HG02884 (cell line): ENCODE measurements at regions not wholly inside any gene's neighbourhood (a gene's known extent, or its start where the extent isn't known, plus 50 kb on each side); places are given as distances from the start of the nearest gene placed in this dataset.
"Not testable (repeated sequence)": the region's sequence is repeated elsewhere in the genome, so short reads cannot be mapped to it uniquely, and the experiment has no call there.

Experiments used
- ATAC-seq: cut with Tn5 transposase; IDR thresholded peaks from one replicate; pipeline ENCODE4 v1.9.1; 2021; ENCODE audit warnings: mild to moderate bottlenecking, moderate library complexity; ENCODE audit not compliant: unreplicated experiment

- ATAC-seq: no peak
Measured at GRCh38 chr2:15819562-15820256, 120.6 kb upstream of the MYCN start.

- no peak for ATAC-seq
Measured at GRCh38 chr2:15820257-15820566, 120.1 kb upstream of the MYCN start.

GRCh38 chr2:15820927-15821326 lies 119.4 kb upstream of the MYCN start:
- no peak for ATAC-seq

GRCh38 chr2:15822151-15823044 lies 118.0 kb upstream of the MYCN start:
- ATAC-seq: no peak

DNA sequence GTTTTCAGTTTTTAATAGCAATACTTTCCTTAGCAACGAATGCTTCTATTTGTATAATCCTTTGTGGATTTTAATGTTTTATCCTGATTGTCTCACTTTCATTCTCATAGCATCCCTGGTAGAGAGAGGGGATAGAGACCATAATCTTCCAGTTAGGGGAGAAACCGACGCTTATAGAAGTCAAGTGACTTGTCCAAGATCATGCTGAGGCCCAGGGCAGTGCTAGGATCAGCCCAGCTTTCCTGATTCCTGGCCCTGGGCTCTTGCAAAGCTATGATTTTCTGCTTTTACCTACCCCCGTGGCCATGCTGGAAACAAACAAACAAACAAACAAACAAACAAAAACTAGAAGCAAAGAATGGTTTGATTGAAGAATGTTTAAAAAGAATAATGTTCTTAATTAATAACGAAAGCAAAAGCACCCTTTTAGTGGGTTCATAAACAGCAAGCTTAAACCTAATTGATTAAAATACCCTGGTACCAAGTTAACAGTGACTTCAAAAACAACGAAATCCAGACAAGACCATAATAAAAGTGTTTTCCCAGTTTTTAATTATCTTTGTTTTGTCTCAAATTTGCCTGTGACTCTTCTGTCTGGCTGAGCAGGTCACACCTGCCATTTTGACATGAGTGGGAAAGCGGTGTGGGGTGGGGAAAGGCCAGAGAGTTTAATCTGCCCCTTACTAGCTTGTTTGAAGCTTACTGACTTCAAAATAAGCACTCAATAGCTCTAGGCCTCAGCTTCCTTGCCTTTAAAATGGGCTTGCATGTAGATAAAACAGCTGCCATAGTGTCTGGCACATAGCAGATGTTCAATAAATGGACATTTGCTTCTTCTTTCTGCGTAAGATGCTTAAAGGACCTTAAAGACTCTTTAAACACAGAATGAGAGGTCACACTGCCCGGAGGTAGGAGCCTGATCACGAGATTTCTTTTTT lies 116.6 kb upstream of the MYCN start:
- ATAC-seq: no peak

- not testable (repeated sequence) for ATAC-seq
Measured at GRCh38 chr2:15824467-15824866, 115.9 kb upstream of the MYCN start.

DNA sequence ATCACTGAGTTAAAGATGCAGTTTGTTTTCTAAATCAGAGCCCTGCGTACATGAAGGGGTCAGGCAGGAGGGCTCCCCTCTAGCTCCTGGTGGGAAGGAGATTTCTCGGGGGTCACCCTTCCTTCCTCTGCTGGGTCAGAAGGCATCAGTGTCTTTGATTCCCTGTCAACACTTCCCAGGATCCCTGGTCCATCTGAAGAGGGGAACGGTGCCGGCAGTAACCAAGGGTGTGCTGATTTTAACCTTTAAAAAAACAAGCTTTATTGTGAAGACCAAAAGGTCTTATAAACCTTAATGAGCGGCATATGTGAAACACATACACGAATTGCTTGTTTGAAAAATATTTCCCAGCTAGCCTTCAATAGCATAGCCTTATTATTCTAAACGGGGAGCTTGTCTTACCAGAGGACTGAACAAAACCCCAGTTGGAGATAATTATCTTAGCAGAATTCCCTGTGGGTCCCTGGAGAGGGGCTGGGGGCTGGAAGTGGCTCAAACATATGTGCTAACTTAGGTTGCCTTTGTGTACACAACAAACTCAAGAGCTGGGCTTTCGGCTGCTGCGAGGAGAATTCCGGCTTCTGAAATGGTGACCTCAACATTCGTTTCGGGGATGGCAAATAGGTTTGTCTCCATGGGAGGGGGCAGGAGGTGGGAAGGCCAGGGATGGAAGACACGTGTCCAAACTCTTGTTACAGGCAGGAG lies 114.9 kb upstream of the MYCN start:
- no peak for ATAC-seq

DNA sequence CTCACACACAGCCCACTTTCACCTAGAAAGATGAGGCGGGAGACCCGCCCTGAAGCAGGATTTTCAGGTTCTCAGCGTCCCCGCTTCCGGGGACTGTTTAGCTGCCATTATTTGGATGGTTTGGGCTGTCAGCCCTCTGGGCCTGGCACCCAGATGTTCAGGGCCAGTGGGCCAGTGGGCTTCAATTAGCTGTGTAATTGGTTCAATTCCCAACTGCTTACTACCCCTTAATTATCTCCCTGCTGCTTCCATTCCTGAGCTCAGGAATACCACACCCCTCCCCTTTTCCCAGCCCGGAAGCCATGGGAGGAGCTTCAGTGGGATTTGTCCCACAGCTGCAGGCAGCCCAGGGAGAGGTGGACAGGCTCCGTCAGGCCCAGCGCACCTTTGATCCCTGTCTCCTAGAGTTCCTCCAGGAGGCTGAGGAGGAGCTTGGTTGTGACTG lies 114.1 kb upstream of the MYCN start:
- ATAC-seq: no peak

DNA sequence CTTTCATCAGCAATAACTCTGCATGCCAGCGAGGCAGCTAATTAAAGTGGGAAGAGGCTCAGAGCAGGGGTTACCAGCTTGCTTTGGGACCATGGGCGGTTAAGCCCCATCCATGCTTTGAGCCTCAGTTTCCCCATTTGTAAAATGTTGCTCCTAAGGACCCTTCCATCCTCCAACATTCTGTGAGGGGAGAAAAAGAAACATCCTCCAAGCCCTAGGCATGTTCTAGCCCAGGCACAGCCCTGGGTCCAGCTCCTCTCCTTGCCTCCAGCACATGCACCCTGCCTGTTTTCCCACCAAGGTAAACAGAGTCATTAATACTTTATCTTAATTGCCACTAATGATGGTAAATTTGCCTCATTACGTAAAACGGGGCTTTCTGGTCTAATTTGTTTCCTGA lies 113.3 kb upstream of the MYCN start:
- no peak for ATAC-seq

- no peak for ATAC-seq
Measured at GRCh38 chr2:15828576-15828975, 111.8 kb upstream of the MYCN start.

DNA sequence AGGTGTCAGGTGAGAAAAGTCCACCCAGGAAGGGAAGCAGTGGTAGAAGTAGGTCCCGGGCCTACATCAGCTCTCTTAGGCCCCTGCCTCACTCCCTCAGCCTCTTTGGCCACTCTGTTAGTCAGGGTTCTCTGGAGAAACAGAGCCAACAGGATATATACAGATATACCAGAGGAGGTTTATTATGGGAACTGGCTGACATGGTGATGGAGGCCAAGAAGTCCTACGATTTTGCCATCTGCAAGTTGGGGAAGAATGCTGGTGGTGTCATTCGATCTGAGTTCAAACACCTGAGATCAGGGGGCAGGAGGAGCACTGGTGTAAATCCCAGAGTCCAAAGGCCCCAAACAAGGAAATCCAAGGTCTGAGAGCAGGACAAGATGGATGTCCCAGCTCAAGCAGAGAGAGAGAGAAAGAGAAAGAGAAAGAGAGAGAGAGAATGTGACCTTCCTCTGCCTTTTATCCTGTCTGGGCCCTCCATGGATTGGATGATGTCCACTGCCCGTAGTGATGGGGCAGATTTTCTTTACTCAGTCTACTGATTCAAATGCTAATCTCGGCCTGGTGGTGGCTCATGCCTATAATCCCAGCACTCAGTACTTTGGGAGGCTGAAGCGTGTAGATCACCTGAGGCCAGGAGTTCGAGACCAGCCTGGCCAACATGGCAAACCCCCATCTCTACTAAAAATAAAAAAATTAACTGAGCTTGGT lies 111.1 kb upstream of the MYCN start:
- ATAC-seq: no peak

DNA sequence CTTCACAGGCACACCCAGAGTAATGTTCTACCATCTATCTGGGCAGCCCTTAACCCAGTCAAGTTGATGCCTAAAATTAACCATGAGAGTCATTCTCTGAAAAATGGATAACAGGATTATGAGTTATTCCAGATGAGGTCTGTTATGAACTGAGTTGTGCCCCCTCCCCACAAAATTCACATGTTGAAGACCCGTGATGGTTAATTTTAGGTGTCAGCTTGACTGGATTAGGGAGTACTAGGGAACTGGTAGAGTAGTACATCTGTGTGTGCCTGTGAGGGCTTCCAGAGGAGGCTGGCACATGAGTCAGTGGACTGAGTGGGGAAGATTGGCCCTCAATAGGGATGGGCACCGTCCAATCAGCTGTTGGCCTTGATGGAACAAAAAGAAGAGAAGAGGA lies 110.4 kb upstream of the MYCN start:
- ATAC-seq: no peak

DNA sequence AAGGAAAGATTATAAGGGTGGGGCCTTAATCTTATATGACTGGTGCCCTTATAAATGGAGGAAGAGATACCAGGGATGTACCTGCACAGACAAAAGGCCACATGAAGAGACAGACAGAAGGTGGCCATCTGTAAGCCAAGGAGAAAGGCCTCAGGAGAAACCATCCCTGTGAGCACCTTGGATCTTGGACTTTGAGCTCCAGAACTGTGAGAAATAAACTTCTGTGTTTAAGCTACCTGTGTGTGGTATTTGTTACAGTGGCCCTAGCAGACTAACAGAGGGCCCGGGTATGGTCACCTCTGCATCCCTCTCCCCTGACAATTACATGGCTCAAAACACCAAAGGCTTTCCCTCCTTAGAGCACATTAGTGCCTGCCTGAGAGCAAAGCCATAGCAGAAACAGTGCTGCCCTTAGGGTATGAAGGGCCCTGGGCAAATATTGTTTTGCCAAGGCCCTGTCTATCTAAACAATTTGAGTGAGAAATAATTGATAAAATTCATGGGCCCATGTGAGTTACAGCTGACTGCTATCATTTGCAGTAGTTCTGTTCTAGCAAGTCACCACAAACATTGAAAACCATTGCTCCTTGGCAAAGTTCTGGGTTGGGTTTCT lies 109.3 kb upstream of the MYCN start:
- no peak for ATAC-seq

DNA sequence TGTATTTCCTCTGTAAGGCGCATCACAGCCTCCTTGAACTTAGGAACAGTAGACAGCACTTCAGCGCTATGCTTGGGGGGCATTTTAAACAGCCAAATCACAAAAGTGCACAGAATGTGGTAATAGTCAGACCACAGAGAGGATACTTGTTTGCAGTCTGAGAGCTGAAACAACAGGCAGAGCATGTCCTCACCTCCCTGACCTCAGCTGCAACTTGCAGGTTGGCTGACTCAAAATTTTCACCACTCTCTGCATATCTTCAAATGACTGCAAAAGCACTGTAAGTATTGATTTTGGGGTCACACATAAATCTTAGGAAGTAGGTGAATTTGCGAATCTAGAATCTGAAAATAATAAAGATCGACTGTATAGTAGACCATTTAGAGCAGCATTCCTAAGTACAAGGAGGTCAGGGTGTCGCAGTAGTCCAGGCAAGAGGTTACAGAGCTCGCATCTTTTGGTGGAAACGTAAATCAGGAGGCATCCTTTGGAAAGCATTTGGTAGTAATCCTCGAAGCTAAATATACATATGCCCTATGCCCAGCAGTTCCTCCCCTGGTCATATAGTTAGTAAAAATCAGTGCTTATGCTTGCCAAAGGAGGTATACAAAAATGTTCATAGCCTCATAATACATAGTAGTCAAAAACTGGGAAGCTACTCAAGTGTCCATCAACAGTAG lies 108.2 kb upstream of the MYCN start:
- no peak for ATAC-seq

GRCh38 chr2:15832849-15833680 lies 107.3 kb upstream of the MYCN start:
- ATAC-seq: no peak

- ATAC-seq: no peak
Measured at GRCh38 chr2:15833731-15834130, 106.6 kb upstream of the MYCN start.

DNA sequence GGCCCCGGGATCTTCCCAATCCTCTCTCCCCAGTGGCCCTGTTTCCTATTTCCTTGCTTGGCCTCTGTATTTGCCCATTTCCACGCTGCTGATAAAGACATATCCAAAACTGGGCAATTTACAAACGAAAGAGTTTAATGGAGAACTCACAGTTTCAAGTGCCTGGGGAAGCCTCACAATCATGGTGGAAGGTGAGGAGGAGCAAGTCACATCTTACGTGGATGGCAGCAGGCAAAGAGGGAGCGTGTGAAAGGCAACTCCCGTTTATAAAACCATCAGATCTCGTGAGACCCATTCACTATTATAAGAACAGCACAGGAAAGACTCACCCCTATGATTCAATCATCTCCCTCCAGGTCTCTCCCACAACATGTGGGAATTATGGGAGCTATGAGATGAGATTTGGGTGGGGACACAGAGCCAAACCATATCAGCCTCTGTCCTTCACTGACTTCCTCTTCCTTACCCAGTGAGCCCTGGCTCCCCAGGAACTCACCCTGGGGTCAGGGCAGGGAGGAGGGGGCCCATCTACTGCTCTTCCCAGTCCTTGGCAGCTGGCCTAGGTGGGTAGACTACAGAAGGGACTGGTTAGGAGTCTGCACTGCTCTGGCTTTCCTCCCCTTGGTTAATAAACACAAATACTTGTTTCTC lies 105.8 kb upstream of the MYCN start:
- no peak for ATAC-seq
